GM18868 (cell line): ENCODE measurements at regions not wholly inside any gene's neighbourhood (a gene's known extent, or its start where the extent isn't known, plus 50 kb on each side); places are given as distances from the start of the nearest gene placed in this dataset.
"Not testable (repeated sequence)": the region's sequence is repeated elsewhere in the genome, so short reads cannot be mapped to it uniquely, and the experiment has no call there.

ENCODE experiments used
- ATAC-seq: cut with Tn5 transposase; IDR thresholded peaks from one replicate; pipeline ENCODE4 v1.9.1; 2021; ENCODE audit warnings: mild to moderate bottlenecking, moderate library complexity; ENCODE audit not compliant: unreplicated experiment

- not testable (repeated sequence) for ATAC-seq
Observed at GRCh38 chr9:7484014-7484413, 315.6 kb downstream of the DMAC1 start.

GRCh38 chr9:7481570-7481969, 318.0 kb downstream of the DMAC1 start:
- no peak for ATAC-seq

- ATAC-seq = no peak
Observed at GRCh38 chr9:7479300-7479699, 320.3 kb downstream of the DMAC1 start.

- no peak for ATAC-seq
Observed at GRCh38 chr9:7478646-7479045, 320.9 kb downstream of the DMAC1 start.

- ATAC-seq = no peak
Observed at GRCh38 chr9:7467186-7467585, 332.4 kb downstream of the DMAC1 start.

- no peak for ATAC-seq
Observed at GRCh38 chr9:7461791-7462190, 337.8 kb downstream of the DMAC1 start.

GRCh38 chr9:7456793-7457530, 342.6 kb downstream of the DMAC1 start:
- no peak for ATAC-seq

- no peak for ATAC-seq
Observed at GRCh38 chr9:7456377-7456776, 343.2 kb downstream of the DMAC1 start.

- ATAC-seq = no peak
Observed at GRCh38 chr9:7454624-7455023, 345.0 kb downstream of the DMAC1 start.

- no peak for ATAC-seq
Observed at GRCh38 chr9:7452378-7452777, 347.2 kb downstream of the DMAC1 start.

GRCh38 chr9:7451062-7451461, 348.5 kb downstream of the DMAC1 start:
- no peak for ATAC-seq

- no peak for ATAC-seq
Observed at GRCh38 chr9:7443541-7443940, 356.0 kb downstream of the DMAC1 start.

- no peak for ATAC-seq
Observed at GRCh38 chr9:7439355-7439995, 360.1 kb downstream of the DMAC1 start.

GRCh38 chr9:7436754-7437153, 362.8 kb downstream of the DMAC1 start:
- ATAC-seq = no peak

- no peak for ATAC-seq
Observed at GRCh38 chr9:7433508-7434292, 365.9 kb downstream of the DMAC1 start.

- no peak for ATAC-seq
Observed at GRCh38 chr9:7432989-7433388, 366.6 kb downstream of the DMAC1 start.

GRCh38 chr9:7417397-7417796, 382.2 kb downstream of the DMAC1 start:
- not testable (repeated sequence) for ATAC-seq

GRCh38 chr9:7415836-7416235, 383.7 kb downstream of the DMAC1 start:
- ATAC-seq = no peak

GRCh38 chr9:7408845-7409244, 390.7 kb downstream of the DMAC1 start:
- ATAC-seq = no peak

- ATAC-seq = no peak
Observed at GRCh38 chr9:7407246-7407645, 392.3 kb downstream of the DMAC1 start.

- peak; percentile 87 for ATAC-seq
Observed at GRCh38 chr9:7405924-7406604, 393.5 kb downstream of the DMAC1 start.
